Uterus (tissue), 3 donors: ENCODE measurements at regions not wholly inside any gene's neighbourhood (a gene's known extent, or its start where the extent isn't known, plus 50 kb on each side); places are given as distances from the start of the nearest gene placed in this dataset.
A peak's percentile ranks its signal among the peaks of the same experiment; 100 is the strongest.

Source experiments
- DNase-seq, 2 donors: peaks; one replicate each; pipeline ENCODE4 v3.0.0-alpha.2; 2019 to 2020
- H3K27ac ChIP-seq, 2 donors: fragments of 200-600 bp; sonication (generic); 1 replicate in 1 of 2; 2 replicates in 1 of 2; pipeline ENCODE4 v1.5.1; 2016 to 2018
- H3K27me3 ChIP-seq, 2 donors: fragments of 200-600 bp; sonication (generic); one replicate each; pipeline ENCODE4 v1.5.1; 2018 to 2019; ENCODE audit warnings: control low read depth in 1 of 2
- H3K36me3 ChIP-seq, 2 donors: fragments of 200-600 bp; sonication (generic); one replicate each; pipeline ENCODE4 v1.5.1; 2019; ENCODE audit warnings: control low read depth in 1 of 2
- H3K4me1 ChIP-seq, 2 donors: fragments of 200-600 bp; sonication (generic); one replicate each; pipeline ENCODE4 v1.5.1; 2018 to 2019; ENCODE audit warnings: control low read depth in 1 of 2
- H3K4me3 ChIP-seq, 2 donors: fragments of 200-600 bp; sonication (generic); 1 replicate in 1 of 2; 2 replicates in 1 of 2; pipeline ENCODE4 v1.5.1; 2018 to 2019; ENCODE audit warnings: mild to moderate bottlenecking in 1 of 2
- H3K9me3 ChIP-seq, 2 donors: fragments of 200-600 bp; sonication (generic); one replicate each; pipeline ENCODE4 v1.5.1; 2019; ENCODE audit warnings: control low read depth in 1 of 2
- POLR2A ChIP-seq, 2 donors: fragments of 450-650 bp; IDR thresholded peaks; one replicate each; pipeline ENCODE4 v1.6.1; 2016; ENCODE audit warnings: antibody characterized with exemption in 2 of 2, mild to moderate bottlenecking in 1 of 2, moderate library complexity in 1 of 2
- intact Hi-C: fragments of 100-400 bp; cut with DNase I; formaldehyde crosslinking; loops from one replicate; pipeline ENCODE4 v1.15.1; 2023; ENCODE audit warnings: low total_unique reads
- TF ChIP-seq, protein P1 (sequence below), 4 experiments: fragments of 200-600 bp in 2 of 4; fragments of 450-650 bp in 2 of 4; sonication (generic) in 2 of 4; IDR thresholded peaks; one replicate each; pipeline ENCODE4 v1.5.1; 2016 to 2019; ENCODE audit warnings: antibody characterized with exemption in 4 of 4, mild to moderate bottlenecking in 2 of 4, moderate library complexity in 1 of 4
- donor health status: DM: yes; HTN: yes; CAD: no.

DNA sequence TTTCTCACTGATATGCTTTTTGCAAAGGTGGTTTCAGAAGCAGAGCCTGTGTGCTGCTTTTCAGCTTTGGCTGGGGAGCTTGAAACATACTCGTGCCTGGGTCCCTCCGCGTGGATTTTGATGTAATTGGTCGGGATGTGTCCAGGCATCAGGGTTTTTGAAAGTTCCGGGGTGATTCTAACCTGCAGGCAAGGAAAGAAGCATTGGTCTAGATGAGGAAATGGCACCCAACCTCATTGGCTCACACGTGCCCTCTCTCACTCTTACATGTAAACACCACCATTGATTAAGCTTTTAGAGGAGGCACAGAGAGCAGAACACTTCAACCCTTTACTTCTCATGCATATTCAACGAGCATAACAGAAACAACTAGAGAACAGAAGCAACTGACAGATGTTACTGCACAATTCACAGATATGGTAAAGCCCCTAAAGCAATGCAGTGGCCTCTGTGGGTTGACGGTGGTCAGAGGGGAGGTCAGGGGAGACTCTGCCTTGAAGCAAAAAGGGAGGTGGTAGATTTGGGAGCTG is 112.1 kb downstream of the TLR5 start:
- intact Hi-C loops: no loop called here
- no peak overlapping the region for H3K4me3 ChIP-seq
- no peak for DNase-seq
- TF ChIP-seq POLR2A (IDR thresholded peaks at IDR 0.05): no peak
- TF ChIP-seq, protein P1, sequence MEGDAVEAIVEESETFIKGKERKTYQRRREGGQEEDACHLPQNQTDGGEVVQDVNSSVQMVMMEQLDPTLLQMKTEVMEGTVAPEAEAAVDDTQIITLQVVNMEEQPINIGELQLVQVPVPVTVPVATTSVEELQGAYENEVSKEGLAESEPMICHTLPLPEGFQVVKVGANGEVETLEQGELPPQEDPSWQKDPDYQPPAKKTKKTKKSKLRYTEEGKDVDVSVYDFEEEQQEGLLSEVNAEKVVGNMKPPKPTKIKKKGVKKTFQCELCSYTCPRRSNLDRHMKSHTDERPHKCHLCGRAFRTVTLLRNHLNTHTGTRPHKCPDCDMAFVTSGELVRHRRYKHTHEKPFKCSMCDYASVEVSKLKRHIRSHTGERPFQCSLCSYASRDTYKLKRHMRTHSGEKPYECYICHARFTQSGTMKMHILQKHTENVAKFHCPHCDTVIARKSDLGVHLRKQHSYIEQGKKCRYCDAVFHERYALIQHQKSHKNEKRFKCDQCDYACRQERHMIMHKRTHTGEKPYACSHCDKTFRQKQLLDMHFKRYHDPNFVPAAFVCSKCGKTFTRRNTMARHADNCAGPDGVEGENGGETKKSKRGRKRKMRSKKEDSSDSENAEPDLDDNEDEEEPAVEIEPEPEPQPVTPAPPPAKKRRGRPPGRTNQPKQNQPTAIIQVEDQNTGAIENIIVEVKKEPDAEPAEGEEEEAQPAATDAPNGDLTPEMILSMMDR (IDR thresholded peaks at IDR 0.05): no peak
- no peaks in the 10 kb centered on the region for H3K36me3 ChIP-seq
- H3K27ac ChIP-seq: no peak overlapping the region
- H3K9me3 ChIP-seq: no peaks in the 10 kb centered on the region
- no peaks in the 10 kb centered on the region for H3K4me1 ChIP-seq
- no peaks in the 10 kb centered on the region for H3K27me3 ChIP-seq

DNA sequence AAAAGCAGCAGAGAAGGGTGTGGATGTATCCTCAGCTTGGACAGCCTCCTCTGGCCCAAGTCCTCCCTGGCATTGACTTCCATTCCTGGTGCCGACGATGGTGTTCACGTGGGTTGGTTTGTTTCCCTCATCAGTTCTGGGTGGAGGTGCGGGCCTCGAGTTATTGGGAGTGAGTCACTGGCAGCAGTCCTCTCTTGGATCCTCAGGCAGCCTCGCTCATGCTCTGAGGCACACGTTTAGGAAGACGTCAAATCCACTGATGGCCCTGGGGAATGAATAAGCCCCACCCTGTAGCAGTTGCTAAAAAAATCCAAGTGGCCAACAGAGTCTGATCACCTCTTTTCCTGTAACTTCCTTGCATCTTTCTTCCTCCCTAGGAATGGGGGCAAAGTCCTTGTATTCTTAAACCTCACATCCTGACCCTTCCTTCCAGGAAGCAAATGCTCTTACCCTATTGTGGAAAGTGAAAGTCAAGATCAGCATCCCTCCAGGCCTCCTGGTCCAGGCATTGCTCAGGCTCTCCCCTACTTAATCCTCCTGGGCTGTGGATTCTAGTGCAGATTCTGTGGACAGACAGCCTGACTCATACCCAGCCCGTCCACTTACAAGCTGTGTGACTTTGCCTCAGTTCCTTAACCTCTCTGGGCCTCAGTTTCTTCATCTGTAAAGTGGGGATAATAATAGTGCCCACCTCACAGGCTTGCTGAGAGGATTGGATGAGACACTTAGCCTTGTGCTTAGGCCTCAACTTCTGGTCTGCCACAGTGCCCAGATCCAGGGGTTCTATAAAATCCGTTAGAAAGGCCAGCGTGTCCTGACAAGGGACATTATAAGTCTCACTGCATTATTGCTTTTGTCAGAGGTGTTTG is 111.1 kb downstream of the TLR5 start:
- H3K36me3 ChIP-seq: no peaks in the 10 kb centered on the region
- H3K27ac ChIP-seq: peak overlapping the region; percentile 10 to 11
- no peak overlapping the region for H3K4me3 ChIP-seq
- DNase-seq: peak; percentile 39 to 57
- no peaks in the 10 kb centered on the region for H3K9me3 ChIP-seq
- H3K27me3 ChIP-seq: no peaks in the 10 kb centered on the region
- intact Hi-C loops: no loop called here
- TF ChIP-seq, protein P1 (IDR thresholded peaks at IDR 0.05): no peak
- no peak for TF ChIP-seq POLR2A (IDR thresholded peaks at IDR 0.05)
- no peaks in the 10 kb centered on the region for H3K4me1 ChIP-seq

DNA sequence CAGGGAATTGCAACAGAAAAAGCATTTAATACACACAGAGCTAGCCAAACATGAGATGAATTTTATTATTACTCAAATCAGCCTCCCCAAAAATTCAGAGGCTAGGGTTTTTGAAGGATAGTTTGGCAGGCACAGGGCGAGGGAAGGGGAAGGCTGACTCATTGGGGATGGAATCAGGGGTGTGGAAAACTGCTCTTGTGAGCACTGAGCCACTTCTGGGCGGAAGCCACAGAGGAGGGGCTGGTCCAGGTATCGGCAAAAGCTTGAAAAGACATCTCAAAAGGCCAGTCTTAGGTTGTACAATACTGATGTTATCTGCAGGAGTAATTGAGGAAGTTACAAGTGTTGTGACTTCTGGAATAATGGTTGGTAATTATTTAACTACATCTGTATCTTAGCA is 109.4 kb downstream of the TLR5 start:
- no peak for DNase-seq
- Histone ChIP-seq H3K36me3 (no peaks in the 10 kb centered on the region), H3K4me3 (no peak overlapping the region), H3K4me1 (no peaks in the 10 kb centered on the region), H3K27me3 (no peaks in the 10 kb centered on the region), H3K9me3 (no peaks in the 10 kb centered on the region), H3K27ac (no peak overlapping the region)
- intact Hi-C loops: no loop called here
- no peak for TF ChIP-seq POLR2A (IDR thresholded peaks at IDR 0.05)
- TF ChIP-seq, protein P1 (IDR thresholded peaks at IDR 0.05): no peak

DNA sequence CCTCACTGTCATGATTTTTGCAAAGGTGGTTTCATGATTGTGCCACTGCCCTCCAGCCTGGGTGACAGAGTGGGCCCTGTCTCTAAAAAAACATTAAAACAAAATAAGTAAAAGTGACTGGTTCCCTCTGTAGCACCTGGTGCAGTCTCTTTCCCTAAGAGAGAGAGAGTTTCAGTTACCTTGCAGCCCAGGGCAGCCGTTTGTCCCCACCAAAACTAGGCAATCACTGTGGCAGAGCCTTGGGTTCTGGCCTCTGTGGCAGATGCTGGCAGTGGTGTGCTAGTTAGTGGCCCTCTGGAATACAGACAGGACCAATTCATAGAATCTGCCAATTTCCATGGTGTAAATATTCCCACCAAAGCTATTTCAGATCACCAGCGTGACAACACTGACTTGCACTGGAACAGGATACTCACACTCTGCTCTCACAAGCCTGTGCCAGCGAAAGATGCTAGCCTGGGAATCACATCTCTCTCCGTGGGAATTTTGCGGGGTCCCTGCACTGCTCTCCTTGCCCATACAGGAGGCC is 108.7 kb downstream of the TLR5 start:
- H3K36me3 ChIP-seq: no peaks in the 10 kb centered on the region
- H3K4me3 ChIP-seq: no peak overlapping the region
- no peaks in the 10 kb centered on the region for H3K4me1 ChIP-seq
- H3K27me3 ChIP-seq: no peaks in the 10 kb centered on the region
- H3K9me3 ChIP-seq: no peaks in the 10 kb centered on the region
- TF ChIP-seq, protein P1 (IDR thresholded peaks at IDR 0.05): no peak
- no peak for TF ChIP-seq POLR2A (IDR thresholded peaks at IDR 0.05)
- intact Hi-C loops: no loop called here
- H3K27ac ChIP-seq: no peak overlapping the region
- no peak for DNase-seq
